ENCODE measurements at regions not wholly inside any gene's neighbourhood (a gene's known extent, or its start where the extent isn't known, plus 50 kb on each side); places are given as distances from the start of the nearest gene placed in this dataset.

DNA sequence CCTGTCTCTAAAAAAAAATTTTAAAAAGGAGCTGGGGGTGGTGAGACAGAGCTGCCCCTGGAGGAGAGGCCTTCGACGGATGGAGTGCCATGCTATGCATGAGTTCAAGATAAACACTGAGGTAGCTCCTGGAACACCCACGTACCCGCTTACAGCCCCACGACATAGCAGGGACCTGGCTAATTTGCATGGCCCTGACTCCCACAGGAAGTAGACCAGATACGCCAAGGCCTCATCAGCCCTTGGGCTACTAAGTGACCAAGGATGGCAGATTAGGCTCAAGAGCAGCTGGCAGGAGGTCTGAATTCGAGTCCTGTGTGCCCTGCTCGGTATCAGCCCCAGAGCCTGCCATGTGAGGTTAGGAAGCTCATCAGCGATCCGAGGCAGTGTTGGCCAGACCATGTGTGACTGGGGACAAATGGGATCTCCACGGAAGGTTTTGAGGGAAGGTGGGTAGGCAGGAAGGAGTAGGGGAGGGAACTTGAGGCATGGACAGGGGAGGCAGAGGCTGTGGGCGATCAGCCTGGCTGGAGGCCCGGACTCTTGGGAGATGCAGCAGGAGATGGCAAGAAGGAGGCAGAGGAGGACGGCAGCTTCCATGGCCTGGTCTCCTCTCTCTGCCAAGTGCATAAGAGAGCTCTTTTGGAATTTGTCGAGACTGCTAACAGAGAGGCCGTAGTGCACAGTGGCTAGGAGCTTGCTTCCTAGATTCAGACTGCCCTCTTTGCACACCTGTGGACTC lies 218.3 kb downstream of the GLI2 start:
- no peak for DNase-seq (ENCODE audit: low read depth)

DNA sequence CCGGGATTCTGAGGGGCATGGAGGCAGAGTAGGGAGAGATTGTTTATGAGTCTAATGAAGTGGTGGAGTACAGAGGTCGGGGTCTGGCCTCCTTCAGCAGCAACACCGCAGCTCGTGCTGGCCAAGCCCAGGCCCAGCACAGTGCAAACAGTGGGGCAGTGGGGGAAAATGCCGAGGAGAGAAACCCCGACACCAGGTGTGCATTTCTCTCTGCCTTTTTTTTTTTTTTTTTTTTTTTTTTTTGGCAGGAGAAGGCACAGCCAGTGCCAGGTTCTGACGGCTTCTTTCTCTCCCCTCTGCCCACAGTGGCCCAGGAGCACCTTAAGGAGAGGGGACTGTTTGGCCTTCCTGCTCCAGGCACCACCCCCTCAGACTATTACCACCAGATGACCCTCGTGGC lies 219.3 kb downstream of the GLI2 start:
- no peak for DNase-seq (ENCODE audit: low read depth)

DNA sequence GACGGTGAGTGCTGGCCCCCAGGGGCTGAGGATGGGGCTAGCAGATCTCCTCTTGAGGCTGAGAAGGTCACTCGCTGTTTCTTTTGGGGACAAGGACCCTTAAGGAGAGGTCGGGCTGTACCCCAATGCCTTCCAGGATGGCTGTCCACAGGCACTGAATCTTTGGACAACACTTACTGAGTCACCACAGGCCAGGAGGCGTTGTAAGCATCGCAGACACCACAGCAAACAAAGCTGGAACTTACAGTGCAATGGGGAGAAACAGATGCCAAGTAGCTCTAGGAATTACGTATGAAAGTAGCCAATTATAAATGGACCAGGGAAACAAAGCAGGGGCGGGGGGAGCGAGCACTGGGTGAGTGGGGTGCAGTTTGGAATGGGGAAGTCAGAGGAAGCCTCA lies 219.8 kb downstream of the GLI2 start:
- DNase-seq (ENCODE audit: low read depth) = no peak

DNA sequence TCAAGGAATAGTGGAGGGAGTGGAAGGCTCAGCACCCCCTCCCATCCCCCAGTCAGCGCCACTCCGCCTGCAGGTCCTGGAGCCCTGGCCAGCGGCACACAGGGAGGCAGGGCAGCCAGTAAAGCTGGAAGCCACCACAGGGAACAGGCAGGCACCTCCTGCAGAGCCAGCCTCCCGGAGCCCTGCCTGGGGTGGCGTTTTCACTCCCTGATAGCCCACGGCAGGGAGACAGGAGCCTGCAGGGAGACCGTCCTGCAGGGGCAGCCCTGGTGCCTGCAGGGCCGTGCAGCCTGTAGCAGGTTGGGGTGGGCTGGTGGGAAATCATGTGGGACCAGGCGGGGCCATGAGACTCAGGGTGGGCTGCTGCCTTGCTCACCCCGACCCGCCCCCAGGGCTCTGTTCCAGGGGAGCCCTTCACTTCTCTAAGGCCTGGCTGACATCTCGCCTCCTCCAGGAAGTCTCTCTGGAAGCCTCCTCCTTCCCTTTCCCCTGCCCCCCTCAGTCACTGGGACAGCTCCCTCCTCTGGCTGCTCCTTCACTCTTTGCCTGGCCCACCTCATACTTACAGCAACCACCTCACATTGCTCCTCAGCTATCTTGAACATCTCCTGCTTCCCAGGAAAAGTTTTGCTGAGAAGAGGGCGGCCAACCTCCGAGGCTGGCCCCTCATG lies 221.0 kb downstream of the GLI2 start:
- no peak for DNase-seq (ENCODE audit: low read depth)

DNA sequence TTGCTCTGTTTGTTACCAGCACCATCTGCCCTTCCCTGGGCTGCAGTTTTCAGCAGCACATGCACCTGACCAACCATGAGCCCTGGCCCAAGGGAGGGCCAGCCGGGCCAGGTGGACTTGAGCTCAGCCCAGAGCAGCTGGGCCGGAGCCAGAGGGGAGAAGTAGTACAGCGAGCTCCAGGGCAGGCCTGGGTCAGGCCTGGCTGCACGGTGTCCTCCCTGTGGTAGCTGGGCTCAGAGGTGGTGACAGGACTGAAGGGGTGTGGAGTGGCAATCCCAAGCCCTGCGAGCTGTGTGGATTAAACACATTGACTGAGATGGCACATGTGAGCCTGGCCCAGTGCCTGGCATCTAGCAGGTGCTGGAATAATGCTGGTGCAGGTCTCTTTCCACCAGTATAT lies 222.2 kb downstream of the GLI2 start:
- DNase-seq (ENCODE audit: low read depth) = no peak

DNA sequence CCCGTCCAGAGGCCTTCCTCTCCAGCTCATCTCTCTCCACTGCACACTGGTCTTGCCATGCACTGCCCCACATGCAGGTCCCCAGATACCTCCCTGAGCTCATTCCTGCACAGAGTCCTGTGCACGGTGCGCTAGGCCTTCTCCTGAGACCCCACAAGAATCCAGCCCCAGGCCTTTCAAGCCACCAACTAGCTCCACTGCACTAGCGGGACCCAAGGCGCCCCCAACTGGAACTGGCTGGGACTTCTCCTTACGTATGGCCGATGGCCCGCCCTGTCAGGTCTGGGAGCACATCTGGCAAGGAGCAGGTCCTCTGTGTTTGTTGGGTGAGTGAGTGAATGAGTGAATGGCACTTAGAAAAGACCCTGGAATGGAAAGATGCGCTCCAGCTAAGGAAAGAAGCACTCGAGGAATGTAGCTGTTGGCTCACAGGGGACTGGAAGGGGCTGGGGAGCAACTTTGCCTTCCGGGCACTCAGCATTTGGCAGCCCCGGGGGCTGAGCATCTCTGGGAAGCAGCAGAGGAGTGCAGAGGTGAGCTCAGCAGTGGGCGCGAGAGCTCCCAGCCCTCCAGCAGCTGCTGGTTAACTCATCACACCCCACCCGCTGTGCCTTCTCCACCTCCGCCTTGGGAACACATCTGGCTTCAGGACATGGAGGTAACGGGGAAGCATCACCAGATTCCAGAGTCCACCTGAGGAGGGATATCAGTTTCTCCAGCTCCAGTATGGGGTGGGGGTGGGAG lies 223.1 kb downstream of the GLI2 start:
- DNase-seq (ENCODE audit: low read depth) = no peak

DNA sequence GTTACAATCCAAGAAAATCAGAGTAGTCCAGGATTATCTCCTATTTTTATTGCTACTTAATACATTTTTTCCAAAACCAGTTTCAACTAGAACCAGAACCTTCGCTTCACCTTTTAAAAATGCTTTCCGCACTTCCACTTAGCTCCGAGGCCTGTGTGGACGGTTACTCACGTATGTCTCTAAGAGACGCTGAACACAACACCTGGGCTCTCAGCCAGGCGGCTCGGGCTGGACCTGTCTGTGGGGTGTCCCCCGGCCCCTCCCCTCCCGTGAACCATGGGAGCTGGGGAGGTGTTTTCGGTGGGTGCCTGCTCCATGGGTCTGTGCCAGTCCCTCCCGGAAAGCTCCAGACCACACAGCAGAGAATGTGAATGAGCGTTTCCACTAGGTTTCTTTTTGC lies 223.8 kb downstream of the GLI2 start:
- DNase-seq (ENCODE audit: low read depth) = no peak

DNA sequence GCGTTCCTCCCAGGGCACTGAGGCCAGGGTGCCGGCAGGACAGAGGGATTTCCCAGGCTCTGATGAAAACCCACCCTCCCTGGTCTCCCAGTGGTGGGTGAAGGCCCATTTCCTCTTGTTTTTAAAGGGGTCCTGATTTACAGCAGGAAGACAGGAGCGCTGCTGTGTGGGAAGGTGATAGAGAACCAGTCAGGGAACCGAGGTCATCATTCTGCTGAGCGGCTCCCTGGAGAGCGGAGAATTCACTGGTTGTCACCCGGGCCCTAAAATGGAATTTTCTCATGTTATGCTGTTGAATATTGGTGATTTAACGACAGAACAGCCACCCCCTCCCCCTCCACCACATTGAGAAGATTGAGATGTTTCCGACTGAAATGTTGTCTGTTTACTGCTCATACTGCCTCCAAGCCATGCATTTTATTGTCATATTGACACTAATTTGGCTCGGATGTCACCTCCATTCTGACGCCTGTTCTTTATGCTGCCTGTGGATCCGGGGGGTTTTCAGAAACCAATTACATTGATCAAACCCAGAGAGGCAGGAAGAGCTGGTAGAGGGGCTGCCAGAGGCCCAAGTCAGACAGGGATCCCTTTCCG lies 225.2 kb downstream of the GLI2 start:
- no peak for DNase-seq (ENCODE audit: low read depth)

DNA sequence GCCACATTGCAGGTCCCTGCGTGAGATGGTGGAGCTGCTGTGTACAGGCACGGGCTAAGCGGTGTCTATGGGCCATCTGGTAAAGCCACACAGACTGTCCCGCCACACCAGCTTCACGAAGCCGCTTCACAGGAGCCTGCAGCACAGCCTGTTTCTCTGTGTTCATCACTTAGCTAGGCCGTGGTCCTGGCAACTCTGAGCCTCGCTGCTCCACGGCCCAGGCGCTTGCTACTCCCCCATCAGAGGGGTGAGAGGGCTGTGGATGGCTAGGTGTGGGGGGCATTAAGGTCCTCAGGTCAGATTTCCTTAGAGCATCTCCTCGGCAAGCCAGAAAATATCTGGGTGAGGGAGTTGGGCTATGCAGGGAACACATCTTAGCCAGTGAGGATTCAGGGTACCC lies 225.7 kb downstream of the GLI2 start:
- DNase-seq (ENCODE audit: low read depth) = no peak

DNA sequence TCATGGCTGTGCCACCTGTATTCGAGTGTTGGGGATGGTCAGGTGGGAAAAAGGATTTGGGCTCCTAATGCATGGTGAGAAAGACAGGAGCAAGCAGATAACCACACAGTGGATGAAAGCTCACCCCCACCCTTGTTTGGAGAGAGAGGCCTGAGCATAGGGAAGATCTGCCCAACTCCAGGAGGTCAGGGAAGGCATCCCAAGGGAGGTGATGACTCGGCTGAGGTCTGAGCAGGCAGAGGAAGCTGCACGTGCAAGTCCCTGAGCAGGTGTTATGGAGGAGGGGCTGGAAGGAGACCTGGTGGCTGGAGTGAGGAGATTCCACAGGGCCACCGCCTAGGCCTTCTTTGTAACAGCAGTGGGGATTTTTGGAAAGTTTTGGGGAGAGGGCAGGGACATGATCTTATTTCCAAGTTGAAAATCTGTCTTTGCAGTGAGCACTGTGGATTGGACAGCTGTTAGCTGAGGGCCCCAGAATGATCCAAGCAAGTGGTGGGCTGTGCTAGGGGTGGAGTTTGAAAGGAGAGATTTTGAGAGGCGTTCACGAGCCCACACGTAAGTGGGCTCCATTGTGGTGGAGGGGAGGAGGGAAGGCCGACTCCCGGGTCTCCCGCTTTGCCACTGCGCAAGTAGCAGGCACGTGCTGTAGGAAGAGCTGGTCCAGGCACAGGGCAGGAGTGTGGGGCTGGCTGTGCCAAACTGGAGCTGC lies 228.5 kb downstream of the GLI2 start:
- no peak for DNase-seq (ENCODE audit: low read depth)

DNA sequence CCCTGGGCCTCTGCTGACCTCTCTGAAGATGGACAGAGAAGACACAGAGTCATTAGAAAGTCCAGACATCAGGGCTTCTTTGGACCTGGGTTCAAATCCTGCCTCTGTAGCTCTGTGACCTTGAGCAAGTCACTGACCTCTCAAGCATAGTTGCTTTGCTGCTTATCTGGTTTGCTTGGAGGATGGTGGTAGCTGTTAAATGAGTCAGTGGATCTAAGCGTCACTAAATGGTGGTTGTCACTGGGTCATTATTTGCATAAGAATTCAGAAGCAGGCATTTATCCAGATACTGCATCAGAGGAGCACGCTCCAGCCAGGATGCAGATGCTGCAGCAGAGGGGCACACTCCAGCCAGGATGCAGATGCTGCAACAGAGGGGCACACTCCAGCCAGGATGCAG lies 229.2 kb downstream of the GLI2 start:
- no peak for DNase-seq (ENCODE audit: low read depth)

DNA sequence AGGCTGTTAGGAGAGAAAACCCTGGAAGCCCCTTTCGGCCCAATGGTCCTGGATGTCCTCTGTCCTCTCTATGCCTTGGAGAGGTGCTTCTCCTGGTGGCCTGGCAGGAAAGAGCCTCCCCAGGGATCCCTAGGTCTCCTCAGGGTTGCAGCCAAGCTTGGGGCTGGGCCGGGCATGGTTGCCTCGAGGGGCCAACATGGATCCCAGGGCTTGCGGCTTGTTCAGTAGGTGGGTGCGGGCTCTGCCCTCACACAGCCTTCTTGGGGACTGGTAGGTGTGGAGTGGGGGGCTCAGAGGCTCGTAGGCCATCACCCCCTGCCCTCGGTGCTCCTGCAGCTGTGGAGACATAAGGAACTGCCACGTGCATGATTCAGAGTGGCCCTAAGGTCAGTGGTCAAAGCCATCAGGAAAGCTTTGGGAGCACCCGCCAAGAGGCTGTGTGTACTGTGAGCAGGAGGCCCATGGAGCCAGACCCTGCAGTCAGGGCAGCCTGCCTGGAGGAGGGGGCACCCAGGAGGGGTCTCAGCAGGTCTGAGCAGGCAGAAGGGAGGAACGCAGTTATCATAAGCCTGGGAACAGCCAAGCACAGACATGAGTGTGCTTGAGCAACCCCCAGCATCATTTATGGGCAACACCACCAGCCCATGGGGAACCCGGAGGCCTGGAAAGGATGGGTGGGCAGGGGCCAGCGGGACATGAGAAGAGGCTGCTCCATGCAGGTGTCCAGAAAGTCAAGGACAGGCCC lies 231.0 kb downstream of the GLI2 start:
- no peak for DNase-seq (ENCODE audit: low read depth)

DNA sequence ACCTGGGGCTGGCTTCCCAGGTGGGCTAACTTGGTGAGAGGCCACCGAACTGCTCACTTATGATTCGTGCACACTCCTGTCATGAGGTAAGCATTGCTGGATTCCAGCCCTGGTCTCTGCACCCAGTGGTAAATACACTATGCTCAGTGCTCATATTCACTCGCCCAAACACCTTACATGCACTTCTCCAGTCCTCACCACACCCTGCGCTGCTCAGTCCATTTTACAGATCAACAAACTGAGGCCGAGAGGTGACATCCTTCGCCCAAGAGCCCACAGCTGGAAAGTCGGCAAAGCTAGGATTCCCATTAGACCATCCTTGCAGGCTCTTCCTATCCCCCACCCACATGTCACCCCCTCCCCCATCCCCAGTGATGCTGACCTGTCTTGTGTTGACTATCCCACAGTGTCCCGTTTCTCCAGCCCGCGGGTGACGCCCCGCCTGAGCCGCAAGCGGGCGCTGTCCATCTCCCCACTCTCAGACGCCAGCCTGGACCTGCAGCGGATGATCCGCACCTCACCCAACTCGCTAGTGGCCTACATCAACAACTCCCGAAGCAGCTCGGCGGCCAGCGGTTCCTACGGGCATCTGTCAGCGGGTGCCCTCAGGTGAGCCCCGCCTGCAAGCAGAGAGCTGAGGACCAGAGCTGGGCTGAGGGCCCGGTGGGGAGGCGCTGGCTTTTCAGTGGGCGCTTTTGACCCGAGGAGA lies 232.8 kb downstream of the GLI2 start:
- DNase-seq (ENCODE audit: low read depth) = no peak

DNA sequence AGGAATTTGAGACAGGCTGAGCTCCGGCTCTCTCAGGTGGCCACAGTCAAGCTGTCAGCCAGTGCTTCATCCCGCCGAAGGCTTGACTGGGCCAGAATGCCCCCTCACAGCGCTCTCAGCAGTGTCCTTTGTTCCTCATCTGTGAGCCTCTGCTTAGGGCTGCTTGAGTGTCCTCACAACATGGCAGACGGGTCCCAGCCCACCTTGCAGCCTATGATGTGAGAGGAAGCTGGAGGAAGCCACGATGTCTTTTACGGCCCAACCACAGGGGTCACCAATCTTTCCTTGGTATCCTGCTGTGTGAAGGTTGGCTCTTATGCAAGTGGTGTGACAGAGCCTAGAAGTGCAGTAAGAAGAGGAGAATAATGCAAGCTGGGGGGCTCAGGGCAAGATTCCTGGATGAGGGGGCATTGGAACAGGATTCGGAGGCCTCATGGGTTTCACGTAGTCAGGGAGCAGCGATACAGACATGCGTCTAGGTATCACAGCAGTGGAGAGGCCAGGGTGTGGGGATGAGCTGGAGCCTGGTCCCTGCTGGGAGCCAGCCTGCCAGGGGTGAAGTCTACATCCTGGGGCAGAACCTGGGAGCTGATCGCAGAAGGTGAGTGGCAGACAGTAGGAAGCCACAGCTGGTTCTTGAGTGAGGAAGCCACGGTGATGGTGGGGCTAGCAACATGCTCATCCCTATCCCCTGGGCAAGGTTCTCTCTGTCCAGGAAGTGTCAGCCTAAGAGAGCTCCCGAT lies 234.1 kb downstream of the GLI2 start:
- DNase-seq (ENCODE audit: low read depth) = no peak

DNA sequence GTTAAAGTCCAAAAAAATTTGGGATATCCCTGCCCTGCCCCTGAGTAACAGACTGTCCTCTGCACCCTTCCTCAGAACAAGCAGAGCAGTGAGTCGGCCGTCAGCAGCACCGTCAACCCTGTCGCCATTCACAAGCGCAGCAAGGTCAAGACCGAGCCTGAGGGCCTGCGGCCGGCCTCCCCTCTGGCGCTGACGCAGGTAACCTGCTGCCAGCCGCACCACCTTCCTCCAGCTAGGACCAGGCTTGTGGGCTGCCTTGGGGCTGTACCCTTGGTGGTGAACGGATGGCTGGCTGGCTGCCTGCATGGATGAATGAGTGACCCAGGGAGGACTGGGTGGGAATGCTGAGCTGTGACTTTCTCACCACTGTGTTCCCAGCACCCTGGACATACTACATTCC lies 236.2 kb downstream of the GLI2 start:
- no peak for DNase-seq (ENCODE audit: low read depth)

DNA sequence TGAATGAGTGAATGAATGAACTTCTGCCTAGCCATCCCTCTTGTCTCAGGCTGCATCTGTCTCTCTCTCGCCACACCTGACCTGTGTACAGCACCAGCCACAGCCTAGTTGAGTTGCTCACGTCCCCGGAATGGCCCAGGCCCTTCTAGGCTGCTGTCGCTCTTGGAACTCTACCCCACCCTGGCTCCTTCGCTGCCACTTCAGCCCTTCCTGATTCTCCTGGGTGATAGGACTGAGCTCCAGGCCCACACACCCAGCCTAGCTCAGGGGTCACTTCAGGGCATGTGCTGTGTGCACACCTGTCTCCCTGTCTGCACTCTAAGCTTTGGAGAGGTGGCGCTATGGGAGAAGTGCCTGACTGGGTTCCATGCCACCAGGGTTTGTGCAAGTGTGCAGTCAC lies 236.6 kb downstream of the GLI2 start:
- DNase-seq (ENCODE audit: low read depth) = no peak

DNA sequence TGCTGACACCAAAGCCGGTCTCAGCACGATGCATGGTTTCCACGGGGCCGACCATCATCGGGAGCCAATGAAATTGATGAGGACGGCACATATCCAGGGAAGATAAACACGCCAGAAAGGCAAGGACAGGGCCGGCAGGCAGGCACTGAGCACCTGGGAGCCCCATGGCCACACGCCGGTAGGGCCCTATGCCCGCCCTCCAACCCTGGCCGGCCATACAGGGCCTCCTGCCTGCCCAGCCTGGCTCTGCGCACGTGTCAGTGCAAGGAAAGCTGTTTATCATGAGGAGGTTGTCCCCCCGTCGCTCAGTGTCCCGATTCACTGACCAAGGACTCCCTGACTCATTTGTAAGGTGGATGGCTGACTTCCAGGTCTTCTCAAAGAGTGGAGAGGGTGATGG lies 237.5 kb downstream of the GLI2 start:
- no peak for DNase-seq (ENCODE audit: low read depth)

DNA sequence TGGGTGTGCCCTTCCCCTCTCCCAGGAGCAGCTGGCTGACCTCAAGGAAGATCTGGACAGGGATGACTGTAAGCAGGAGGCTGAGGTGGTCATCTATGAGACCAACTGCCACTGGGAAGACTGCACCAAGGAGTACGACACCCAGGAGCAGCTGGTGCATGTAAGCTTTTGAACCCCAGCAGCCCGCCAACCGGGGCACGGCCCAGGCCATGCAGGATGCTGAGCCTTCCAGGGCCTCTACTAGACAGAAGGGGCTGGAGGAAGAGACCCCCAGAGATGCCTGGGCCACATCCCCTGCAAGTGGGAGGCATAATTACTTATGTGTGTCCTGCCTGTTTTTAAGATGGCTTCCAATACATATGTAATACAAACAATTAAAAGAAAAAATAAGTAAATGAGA lies 239.3 kb downstream of the GLI2 start:
- DNase-seq (ENCODE audit: low read depth) = no peak

DNA sequence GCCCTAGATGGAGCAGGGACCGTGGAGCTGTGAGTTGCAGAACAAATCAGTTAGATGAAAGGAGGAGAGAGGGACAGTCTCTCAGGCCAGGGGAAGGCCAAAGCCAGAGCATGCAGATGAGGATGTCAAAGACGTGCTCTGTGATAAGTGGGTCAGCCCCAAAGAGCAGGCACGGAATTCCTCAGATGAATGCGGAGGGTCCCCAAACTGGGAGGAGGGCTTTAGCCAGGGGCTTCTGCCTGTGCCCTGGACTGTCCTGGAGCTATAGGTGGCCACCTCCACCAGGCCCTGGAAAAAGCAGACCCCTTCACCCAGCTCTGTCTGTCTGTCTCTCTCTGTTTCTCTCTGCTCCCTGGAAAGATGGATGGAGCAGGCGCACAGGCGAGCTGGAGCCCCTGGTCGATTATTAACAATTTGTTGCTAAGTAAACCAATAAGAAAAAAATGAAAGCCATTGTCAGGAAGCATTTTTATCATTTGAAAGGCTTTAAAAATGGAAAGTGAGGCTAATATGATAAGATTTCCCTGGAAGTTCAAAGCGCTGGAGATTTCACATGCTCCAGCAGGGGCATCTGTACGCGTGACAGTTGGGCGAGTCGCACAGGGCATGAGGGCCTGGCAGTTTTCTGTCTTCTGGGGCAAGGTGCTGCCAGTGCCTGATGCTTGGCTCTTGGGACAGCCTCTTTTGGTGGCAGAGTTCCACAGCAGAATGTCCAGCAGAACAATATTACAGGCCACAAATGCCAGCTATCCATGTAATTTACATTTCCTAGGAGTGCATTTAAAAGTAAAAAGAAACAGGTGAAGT lies 241.0 kb downstream of the GLI2 start:
- DNase-seq (ENCODE audit: low read depth) = no peak
